ENCODE measurements at regions not wholly inside any gene's neighbourhood (a gene's known extent, or its start where the extent isn't known, plus 50 kb on each side); places are given as distances from the start of the nearest gene placed in this dataset.

DNA sequence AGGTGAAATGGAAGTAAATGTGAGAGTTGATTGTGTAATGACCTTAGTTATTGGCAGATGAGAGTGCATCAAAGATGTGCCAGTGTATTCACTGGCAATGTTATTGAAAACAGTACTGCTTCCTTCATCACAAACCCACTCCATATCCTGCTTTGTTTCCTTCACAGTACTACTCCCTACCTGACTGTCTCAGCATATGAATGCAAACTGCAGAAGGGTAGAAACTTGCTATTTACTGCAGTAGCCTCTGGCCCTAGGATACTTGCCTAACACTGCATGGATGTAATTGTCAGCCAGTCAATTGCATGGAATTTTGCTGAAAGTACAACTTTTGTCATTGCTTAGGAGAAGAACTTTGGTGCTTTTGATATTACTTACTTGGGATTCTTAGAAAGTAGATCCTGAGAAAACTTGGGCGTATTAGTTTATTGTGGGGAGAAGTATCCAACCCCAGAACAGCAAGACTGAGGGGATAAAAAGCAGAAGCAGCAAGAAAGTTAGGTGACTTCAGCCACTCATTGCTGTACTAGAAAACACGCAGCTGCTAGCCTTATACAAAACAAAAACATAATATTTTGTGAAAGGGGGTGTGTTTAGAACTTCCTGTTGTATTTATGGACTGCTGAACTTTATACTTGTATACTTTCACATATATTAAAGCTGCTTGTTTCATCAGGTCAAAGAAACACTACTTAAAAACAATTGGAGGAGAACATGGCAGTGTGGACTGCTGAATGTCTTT is 219.0 kb downstream of the CCNG2 start:
- no peak for DNase-seq

GRCh38 chr4:77376788-77377460 is 219.9 kb downstream of the CCNG2 start:
- DNase-seq = no peak

DNA sequence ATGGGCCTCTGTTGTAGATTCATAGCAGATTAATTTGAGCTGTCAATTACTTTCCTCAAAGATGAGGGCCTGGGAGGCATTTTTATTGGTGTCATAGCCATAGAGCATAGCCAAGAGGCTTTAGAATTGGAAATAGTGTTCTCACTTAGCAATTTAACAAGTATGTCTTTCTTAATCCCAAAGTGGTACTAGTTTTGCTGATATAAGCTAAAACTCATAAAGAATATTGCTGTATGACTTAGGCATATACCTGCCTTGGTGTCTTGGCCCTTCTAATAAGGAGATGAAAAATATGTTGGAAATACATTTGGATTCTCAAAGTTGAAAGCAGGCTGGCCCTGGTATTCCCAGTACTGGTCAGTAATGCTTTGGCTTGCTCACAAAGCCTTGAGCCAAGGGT is 221.5 kb upstream of the CXCL13 start:
- DNase-seq = no peak

DNA sequence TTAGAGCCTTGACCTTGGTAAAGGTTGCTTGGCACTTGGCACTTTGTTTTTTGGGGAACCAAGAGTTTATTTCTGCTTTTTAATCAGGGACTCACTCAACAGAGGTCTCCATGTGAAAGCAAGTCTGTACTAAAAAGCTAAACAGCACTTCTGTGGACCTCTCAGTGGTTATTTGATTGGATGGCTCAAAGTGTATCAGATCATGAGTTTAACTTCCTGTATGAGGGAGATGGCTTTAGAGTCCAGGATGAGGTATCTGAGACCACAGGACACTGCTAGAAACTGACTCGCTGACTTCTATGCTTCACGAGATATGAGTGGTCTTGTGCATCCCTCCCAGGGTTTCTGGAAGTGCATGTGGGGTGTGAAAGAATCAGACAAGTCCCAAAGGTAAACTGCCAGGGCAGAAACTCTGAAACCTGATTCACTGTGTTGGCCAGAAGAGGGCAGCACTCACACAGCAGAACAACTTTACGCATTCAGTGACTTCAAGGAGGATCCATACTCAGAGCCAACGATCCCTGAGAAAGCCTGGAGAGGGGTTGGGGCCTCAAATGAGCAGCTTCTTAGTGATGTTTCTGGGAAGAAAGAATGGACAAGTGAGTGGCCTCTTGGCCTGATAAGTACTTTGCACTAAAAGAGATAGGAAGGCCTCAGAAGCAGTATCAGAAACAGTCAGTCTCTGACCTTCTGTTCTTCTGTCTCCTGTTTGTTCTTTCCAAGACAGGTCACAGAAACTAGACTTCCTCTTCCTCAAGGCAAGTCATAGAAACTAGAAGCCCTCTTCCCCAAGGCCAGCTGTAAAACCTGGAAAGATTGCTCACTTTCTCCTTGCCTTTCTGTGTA is 220.3 kb upstream of the CXCL13 start:
- DNase-seq = peak; percentile 63

DNA sequence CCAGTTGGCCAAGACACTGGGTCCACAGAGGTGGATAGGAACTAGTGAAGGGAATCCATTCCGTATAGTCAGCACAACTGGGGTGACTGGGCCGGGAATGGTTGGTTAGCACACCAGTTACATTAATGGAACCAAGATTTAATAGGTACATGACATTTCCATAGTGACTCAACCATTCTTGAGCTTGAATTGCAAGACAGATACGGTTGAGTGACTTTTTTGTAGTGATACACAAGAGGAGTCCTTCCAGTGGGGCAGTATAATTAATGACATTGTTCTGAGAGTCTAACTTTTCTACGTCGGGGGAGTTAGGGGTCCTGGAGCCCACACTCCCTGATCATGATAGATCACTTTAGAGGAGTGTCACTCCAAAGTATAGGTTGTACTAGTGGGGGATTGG is 211.6 kb upstream of the CXCL13 start:
- no peak for DNase-seq

DNA sequence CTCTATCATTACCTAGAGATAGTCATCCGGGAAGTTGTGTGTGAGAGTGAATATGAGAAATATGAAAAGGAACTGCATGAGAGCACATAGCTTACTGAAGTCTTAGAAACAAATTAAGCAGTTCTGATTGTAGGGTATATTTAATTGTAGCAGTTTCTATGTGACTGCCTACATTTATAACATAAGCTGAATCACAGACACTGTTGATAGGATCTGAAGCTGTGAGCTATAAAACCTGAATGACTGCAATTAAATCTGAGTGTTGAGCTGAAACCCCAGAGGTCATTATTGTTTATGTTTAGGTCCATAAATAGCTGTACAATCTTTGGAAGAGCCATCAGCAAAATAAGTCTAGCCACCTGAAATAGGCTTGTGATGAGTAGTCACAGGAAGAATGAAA is 210.1 kb upstream of the CXCL13 start:
- no peak for DNase-seq

DNA sequence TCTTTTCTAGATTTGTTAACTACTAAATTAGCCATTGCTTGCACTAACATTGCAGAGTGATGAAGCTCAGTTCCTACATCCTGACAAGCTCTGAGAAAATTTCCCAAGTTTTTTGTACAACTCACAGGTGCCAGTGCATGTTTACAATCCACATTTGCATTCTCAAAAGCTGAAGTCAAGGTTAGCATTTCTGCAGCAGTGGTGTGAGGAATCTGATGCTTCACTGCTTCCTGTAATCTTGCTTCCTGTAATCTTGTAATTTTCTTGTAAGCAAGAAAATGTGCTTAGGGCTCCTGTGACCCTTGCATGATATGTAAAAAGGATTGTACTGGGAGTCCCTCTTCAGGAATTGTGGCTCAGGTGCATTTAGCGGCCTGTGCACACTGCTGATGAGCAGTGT is 207.4 kb upstream of the CXCL13 start:
- no peak for DNase-seq

DNA sequence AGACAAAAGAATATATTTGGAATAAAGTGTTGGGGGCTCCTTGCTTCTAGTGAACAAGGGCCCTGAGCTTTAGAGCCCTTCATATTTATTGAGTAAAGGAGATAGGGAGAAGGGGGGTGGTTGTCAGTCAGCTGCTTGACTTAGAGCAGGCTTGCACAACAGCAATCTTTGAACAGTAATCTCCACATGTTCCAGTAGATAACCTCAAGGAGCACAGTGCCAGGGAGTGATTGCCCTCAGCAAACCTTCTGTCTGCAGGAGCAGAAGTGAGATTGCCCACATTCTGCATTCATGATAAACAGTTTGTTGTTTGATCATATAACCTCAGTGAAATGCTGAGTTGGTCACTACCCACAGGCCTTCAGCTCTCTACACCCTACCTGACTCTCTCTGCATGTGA is 205.8 kb upstream of the CXCL13 start:
- DNase-seq = no peak

- DNase-seq = no peak
Observed at GRCh38 chr4:77413766-77414165, 191.9 kb upstream of the CXCL13 start.

GRCh38 chr4:77415689-77416088 is 189.9 kb upstream of the CXCL13 start:
- DNase-seq = no peak

- DNase-seq = peak; percentile 1
Observed at GRCh38 chr4:77418333-77418732, 187.3 kb upstream of the CXCL13 start.

GRCh38 chr4:77430847-77431246 is 174.8 kb upstream of the CXCL13 start:
- DNase-seq = no peak

DNA sequence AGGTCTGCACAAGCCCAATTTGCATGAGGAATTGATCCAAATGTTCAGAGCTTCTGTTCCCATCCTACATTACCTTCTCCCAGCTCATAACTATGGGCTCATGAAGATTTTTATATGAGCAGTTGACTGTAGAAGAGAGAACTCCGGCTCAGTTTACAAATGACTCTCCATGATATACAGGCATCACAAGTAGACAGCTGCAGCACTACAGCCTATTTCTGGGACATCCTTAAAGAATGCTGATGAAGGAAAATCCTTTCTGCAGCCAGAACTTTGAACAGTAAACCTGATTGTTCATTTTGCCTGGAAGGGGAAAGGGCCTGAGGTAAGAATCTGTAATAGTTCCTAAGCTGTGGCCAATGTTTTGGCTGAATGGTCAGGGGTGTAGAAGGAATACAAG is 174.1 kb upstream of the CXCL13 start:
- no peak for DNase-seq

GRCh38 chr4:77432717-77433417 is 172.8 kb upstream of the CXCL13 start:
- no peak for DNase-seq

GRCh38 chr4:77433418-77433733 is 172.2 kb upstream of the CXCL13 start:
- DNase-seq = peak; percentile 43

- no peak for DNase-seq
Observed at GRCh38 chr4:77434299-77435092, 171.1 kb upstream of the CXCL13 start.

- no peak for DNase-seq
Observed at GRCh38 chr4:77437079-77437478, 168.5 kb upstream of the CXCL13 start.

DNA sequence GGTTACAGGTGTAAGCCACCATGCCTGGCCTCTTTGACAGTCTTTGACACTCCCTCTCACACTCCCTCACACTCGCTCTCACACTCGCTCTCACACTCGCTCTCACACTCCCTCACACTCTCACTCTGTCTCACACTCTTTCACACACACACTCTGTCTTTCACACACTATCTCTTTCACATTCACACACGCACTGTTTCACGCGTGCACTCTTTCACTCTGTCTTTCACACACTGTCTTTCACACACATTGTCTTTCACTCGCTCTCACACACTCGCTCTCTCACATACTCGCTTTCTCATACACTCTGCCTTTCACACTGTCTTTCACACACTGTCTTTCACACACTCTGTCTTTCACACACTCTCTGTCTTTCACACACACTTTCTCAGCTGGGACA is 167.1 kb upstream of the CXCL13 start:
- no peak for DNase-seq

GRCh38 chr4:77443941-77444340 is 161.7 kb upstream of the CXCL13 start:
- DNase-seq = peak; percentile 74

DNA sequence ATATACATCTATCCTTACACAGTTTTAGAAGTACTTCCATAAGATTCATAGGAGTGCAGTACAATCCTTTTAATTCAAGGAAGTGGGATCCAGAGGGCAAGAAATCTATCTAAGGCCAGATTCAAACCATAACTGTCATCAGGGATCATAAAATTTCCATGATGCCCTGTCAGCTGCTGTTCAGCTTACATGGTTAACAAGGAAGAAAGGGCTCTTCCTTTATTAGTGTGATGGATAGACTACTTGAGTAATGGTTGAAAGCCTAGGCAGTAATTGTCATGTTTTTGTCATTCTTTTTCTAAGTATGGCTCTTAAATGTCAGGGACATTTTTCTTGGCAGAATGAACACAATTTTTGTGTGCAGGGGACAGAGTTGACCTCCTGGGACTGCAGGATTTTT is 159.8 kb upstream of the CXCL13 start:
- no peak for DNase-seq

DNA sequence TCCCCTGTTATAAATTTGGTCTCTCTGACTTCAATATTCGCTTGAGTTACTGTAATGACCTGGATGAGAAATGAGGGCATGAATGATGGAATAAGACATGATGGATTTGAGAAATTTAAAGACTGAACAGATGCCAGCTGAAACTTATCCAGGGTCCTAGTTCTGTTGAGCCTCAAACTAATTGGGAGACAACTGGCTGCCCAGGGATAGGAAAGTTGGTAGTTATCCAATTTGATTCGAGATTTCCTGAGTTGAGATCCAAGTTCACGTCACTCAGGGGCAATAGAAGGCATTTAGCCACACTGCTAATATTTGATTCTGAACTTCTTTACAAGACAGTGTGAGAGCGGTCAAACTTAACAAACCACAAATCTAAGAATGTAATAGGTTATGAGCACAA is 159.0 kb upstream of the CXCL13 start:
- no peak for DNase-seq

GRCh38 chr4:77449171-77449570 is 156.4 kb upstream of the CXCL13 start:
- DNase-seq = peak; percentile 21

DNA sequence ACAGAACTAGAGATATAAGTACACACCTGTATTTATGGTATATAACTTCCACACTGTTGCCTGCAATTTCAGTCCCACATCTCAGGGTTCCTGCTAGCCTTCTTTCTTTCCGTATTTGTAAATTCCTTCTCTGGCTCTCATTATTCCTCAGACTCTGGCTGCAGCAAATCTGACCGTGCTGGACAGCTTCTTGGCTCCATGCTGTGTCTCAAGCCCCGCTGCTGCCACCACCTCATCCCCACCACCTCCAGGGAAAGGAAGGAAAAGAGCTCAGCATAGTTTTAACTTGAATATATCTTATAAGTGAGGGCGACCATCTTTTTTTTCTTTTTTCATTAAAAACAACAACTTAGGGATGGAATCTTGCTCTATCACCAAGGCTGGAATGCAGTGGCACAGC is 155.6 kb upstream of the CXCL13 start:
- no peak for DNase-seq
